Lung microvascular endothelial cell (primary cell): ENCODE measurements at regions not wholly inside any gene's neighbourhood (a gene's known extent, or its start where the extent isn't known, plus 50 kb on each side); places are given as distances from the start of the nearest gene placed in this dataset.
"Not testable (repeated sequence)": the region's sequence is repeated elsewhere in the genome, so short reads cannot be mapped to it uniquely, and the experiment has no call there.

ENCODE experiments used
- DNase-seq, 2 donors: peaks; one replicate each; pipeline versions ENCODE4 v3.0.0 to v3.0.0-alpha.2; 2010; ENCODE audit warnings: low read depth in 2 of 2

DNA sequence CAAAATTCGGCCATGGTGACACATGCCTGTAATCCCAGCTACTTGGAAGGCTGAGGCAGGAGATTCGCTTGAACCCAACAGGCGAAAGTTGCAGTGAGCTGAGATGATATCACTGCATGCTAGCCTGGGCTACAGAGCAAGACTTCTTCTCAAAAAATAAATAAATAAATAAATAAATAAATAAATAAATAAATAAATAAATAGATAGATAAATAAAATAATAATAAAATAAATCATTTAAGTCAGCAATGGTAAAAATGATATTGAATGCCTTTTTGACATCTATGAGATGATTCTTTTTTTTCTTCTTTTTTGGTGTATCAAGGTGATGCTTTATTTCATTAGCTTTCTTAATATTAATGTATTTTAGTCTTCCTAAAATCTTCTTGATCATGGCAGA lies 221.7 kb upstream of the RXFP2 start:
- no peak for DNase-seq

DNA sequence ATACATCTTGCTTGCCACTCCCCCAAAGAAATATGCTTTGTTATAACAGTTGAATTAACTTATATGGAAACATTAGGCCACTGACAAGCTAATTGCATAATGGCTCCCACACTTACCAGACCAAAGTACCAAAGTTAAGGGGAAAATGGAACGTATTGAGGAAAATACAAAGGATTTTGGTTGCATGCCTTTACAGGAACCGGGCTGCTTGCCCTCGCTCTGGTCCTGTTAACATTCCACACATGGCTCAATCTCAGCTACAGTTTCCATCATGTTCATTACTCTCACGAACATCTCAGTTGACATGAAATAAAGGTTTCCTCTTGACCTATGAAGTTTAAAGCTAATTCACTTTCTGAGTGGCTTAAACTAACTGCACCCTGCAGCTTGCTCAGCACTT lies 220.7 kb upstream of the RXFP2 start:
- DNase-seq: no peak

DNA sequence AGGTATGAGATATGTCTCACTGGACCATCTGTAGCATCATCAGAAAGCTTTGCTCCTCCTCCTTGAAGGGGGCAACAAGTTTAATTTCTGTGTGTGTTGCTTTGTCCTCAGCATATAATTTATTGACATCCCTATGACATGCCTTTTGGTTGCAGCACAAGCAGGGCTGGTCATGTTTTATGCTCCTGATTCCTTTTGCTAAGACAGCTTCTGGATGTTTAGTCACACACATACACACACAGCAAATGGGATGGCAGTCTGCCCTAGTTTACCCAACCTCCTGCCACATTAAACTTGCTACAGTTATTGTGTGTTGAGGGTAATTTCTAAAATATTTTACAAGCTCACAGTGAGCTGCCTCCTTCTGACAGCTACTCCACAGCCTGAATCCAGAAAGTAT lies 217.9 kb upstream of the RXFP2 start:
- no peak for DNase-seq

DNA sequence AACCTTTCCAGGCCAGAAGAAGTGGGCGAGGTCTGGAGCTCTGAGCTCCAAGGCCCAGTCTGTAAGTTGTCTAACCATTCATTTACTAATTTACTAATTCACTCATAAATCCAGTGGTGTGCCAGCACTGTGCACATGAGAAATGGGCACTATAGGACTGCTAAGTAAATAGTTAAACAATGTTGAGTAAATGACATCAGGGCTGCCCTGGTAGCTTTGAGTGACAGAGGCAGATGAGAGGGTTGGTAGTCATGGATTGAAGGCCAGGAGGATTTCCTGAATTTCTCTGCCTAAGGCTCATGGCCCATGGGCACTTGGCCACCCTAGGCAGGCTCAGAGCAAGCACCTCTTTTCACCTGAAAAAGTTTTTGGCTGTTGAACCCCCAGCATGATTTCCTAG lies 216.9 kb upstream of the RXFP2 start:
- DNase-seq: no peak

DNA sequence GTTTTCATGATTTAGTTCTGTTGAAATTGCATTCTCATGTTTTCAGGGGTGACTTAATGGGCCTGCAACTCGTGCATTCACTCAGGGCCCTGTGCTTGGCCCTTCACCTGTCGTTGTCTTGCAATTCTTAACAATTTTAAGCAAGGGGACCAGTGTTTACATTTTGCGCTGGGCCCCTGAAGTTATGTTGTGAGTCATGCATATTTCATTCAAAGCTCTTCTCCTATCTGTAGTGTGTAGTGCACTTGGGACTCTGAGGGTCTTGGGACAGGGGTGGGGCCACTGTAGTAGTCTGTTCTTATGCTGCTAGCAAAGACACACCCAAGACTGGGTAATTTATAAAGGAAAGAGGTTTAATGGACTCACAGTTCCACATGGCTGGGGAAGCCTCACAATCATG lies 211.2 kb upstream of the RXFP2 start:
- no peak for DNase-seq

DNA sequence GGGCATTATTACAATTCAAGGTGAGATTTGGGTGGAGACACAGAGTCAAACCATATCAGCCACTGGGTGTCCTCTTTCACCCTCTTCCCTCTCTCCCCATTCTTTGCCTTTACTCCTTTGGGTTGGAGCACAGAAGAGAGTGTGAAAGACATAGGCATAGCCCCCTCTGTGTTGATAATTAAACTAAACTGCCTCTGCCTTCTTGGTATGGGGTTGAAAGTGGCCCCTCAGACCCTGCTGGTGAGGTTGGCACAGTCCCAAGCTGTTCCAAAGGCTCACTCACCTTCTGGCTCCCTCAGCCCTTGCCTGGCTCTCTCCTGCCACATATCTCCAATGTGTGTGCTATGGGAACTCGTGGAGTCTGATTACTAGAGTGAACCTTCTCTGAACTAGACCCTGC lies 210.6 kb upstream of the RXFP2 start:
- DNase-seq: no peak

DNA sequence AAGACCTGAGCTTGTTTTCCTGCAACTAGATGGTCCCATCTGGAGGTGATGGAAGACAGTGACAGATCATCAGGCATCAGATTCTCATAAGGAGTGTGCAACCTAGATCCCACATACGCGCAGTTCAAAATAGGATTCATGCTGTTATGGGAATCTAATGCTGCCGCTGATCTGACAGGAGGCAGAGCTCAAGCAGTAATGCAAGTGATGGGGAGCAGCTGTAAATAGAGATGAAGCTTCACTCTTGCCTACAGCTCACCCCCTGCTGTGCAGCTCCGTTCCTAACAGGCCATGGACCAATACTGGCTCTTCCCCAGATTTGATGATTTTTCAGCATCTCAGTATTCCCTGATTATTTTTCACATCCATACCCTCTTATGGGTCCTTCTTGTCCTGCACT lies 208.4 kb upstream of the RXFP2 start:
- DNase-seq: no peak

DNA sequence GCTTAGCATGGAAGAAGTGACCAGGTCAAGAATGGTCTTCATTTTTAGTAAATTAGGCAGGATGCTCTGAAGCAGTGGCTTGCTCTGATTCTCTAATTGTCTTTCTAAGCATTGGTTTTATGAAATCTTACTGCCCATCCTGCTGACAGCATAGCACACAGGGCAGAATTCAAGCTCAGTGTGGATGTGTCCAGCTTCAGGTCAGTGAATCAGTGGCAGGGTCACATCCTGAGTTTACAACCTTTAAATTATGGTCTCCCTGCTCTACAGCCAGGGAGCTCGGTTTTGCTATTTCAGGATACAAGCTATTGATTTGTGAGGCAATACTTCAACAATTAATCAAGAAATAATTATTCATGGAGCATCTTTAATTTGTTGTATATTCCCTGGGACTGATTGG lies 202.3 kb upstream of the RXFP2 start:
- DNase-seq: no peak

DNA sequence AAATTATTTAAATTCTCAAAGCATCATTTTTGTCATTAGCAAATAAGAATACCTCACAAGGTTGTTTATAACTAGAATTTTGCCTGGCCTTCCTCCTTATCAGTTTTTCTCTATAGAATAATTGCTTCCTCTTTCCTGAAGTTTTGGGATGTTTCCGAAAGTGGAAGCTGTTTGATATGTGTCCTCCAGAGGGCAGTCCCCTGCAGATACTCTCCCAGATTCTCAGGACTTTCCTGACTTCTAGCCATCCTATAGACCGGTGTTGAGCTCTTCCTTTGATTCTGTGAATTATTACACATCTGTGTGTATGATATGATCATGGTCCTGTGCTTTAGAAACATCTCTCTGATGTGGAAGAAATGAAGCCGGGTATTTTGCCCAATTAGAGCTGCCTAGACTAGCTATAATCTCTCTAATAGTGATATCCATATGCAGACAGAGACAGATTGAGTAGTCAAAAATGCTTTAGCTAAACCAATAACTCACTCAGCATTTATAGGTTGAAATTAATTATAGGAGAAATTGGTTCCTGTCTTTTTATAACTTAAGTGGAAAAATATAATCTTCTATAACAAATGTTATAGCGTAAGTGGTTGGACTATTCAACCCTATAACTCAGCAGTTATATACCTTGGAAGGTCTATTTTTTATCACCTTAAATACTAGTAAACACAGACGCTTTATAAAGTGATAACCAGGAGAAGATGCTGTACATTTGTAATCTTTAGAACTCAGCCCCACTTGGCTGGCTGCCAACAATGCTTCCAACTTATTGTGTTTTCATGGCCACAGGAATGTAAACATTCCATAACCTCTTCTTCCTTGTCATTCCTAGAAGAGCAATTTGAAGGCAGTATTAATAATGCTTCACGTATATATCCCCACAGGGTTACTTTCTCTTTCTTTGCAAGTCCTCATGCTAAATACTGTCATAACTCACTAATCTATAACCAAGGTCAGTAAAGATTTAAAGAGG lies 201.0 kb upstream of the RXFP2 start:
- peak; percentile 60 to 62 for DNase-seq

DNA sequence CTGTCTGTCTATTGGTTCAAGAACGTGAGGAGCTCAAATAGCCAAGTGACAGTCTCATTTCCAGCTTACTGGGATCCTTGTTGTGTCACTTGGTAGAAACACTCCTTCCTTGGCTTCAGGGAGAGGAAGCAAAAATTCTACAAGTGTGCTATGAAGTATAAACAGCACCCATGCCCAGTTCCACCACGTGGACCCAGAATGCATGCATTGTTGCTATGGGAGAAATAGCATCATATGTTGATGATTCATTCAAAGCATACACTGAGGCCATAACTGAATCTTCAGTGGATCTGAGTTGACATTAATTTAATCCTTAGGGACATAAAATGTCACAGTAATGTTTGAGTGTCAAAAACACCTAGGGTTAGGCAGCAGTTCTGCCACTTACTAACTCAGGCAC lies 199.0 kb upstream of the RXFP2 start:
- no peak for DNase-seq

DNA sequence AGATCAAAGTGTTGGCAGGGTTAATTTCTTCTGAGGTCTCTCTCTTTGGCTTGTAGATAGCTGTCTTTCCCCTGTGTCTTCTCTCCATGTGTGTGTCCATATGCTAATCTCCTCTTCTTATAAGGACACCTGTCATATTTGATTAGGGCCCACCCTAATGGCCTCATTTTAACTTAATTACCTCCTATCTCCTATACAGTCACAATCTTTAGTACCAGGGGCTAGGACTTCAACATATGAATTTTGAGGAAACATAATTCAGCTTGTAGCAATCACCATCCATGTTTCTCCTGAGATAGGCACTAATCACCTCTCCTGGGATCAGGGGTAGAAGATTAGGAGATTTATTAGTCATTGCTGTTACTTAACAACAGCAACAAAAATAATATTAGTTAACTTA lies 196.1 kb upstream of the RXFP2 start:
- no peak for DNase-seq

DNA sequence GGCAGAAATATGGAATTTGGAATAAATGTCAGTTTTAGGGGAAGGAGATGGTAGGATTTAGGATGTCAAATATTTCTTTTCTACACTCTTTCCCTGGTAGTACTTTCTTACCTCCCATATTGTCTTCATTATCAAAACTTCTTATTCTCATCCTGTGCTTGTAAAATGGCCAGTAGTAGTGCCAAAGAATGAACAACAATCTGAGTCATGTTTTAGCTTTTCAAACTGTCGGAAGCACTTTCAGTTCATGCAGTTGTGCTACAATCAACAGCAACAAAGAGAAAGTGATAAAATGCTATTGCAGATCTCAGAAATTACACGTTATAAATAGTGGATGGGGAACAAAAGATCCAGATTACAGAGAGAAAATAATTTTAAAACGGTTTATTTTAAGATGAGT lies 193.7 kb upstream of the RXFP2 start:
- DNase-seq: no peak

DNA sequence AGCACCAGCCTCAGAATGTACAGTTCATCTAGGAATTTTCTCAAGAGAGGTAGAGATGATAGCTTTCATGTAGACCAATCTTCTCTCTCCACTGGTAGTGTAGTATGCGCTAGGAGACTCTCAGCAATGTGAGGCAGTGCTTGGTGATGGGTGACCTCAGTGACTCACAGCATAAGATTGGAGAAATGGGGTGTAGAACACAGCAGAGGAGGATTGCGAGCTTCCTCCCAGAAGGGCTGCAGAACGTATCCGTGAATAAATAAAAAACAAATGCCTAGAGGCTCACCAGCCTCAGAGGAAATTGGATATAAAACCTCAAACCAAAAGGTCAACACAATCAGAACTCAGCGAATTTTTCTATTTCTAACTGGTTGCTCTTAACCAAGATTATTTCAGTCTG lies 182.9 kb upstream of the RXFP2 start:
- no peak for DNase-seq

DNA sequence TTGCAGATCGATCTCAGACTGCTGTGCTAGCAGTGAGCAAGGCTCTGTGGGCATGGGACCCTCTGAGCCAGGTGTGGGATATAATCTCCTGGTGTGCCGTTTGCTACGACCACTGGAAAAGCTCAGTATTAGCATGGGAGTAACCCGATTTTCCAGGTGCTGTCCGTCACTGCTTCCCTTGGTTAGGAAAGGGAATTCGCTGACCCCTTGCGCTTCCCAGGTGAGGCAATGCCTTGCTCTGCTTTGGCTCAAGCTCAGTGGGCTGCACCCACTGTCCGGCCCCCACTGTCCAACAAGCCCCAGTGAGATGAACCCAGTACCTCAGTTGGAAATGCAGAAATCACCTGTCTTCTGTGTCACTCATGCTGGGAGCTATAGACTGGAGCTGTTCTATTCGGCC lies 155.1 kb upstream of the RXFP2 start:
- not testable (repeated sequence) for DNase-seq

DNA sequence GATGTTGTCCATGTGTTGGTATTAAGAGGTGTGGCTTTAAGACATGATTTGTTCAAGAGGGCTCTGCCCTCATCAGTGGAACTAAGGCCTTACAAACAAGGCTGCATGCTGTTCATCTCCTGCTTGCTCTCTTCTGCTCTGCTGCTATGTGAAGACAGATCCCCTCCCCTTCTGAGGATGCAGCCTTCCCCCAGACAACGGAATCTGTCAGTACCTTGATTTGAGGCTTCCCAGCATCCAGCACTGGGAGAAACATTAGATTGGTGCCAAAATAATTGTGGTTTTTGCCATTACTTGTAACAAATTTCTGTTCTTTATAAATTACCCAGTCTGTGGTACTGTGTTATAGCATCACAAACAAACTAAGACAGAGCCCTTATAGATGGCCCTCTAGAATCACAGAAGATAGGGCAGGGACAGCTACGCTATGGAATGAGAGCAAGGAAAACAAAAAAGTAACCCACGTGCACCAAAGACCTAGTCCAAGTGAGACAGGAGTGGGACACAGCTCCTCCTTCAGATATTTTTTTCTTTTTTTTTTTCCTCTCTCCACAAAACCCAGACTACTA lies 151.5 kb upstream of the RXFP2 start:
- DNase-seq: no peak

DNA sequence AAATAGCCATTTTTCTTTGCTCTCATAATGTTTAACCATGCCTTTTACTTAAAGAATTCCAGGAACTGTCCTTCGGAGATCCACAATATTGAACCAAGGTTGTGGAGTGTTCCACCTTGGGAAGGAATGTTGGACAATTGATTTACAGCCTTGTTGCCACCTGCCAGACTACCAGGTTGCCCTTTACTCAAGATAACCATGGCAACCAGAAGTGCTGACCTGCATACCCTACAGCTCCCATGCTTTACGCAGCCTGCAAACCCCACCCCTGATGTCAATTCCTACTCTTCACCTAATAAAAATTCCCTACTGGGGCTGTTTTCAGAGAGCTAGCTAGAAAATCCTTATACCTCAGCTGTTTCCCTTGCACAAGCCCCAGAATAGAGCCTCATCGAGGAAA lies 151.0 kb upstream of the RXFP2 start:
- no peak for DNase-seq

DNA sequence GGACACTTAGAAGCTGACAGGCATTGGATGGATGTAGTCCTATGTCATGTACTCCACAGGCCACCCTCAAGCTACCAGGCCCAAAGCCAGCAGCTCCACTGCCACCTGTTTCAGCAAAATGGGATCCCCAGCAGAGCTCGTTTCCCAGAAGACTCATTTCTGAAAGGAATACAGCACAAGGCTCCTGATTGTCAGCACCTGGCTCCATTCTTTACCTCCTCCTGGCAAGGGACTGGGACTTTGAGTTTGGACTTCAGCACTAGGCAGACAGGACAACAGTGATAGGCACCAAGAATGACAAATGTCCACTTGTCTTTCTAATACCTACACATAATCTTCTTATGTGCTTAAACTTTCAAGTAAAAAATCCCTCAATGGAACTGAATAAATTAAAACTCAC lies 150.4 kb upstream of the RXFP2 start:
- no peak for DNase-seq

DNA sequence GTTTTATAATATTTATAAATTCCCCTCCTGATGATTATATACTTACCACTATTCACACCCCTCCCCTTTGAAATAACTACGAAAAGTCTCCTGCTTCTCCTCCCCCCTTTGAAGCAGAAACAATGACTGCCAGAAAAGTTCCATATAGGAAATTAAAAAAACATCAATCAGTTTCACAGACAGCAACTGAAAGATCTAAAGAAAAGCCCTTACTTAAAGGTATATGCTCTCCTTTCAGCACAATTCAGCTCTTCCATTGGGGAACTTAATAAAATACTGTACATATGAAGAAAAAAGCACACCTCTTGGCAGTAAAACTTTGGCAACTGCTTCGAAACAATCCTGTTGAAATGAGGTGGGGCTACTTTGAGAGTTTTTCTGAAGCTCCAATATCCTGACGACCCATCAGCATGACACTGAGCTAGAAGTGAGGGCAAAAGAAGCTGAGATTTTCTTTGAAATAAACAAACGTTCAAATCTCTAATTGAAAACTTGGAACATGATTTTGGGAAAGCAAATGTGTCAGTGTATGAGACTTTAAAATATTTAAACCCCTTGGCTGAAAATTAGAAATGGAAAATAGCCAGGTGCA lies 147.6 kb upstream of the RXFP2 start:
- no peak for DNase-seq

DNA sequence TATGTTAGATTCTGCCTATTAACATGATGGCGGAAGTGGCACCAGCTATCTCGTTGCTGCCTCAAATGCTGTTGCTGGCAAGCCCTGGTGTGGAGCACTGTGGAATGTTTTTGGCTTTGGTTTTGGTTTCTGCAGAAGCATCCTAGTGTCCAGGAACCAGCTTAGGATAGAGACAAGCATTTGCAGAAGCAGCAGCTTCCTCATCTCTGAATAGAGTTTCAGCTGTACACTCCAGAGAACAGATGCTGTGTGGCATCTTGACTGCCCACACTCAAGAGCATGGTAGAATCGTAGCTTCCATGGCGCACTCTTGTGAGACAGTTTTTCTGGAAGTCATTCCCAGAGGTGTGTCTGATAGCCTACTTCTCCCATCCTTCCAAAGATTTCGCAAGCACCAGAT lies 145.3 kb upstream of the RXFP2 start:
- no peak for DNase-seq

DNA sequence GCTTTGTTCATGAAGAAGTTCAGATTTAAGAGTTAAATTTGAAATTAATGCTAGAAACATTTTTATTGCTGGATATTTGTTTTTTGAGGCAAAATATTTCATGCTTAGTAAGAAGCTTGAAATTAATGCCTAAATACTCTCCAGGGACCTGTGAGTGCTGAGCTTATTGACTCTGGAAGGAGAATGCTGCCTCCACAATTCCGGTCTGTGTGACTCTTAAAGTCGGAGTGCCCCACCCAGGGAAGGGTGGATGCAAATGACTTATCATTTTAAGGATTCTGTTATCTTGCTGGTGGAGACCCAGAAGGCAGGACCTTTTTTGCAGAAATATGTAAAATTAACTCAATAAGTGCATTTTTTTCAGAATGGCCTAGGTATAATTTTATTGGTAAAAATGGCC lies 143.8 kb upstream of the RXFP2 start:
- DNase-seq: no peak

DNA sequence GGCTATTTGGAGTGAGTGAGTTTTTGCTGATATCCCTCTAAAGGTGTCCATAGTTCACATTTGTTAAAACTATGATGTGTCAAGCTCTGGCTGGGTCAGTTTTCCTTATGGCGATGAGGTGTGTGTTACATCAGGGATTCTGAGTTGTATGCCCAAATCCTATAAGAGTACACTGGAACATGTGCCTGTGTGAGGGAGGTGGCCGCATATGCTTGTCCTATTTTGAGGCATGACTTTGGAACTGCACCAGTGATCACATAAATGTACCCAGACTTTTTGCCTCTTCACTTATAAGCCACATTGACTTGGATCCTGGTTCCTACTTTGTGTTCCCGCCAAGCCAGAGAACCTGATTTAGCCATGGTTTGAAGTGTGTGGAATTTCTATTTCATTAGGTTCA lies 140.3 kb upstream of the RXFP2 start:
- DNase-seq: no peak

DNA sequence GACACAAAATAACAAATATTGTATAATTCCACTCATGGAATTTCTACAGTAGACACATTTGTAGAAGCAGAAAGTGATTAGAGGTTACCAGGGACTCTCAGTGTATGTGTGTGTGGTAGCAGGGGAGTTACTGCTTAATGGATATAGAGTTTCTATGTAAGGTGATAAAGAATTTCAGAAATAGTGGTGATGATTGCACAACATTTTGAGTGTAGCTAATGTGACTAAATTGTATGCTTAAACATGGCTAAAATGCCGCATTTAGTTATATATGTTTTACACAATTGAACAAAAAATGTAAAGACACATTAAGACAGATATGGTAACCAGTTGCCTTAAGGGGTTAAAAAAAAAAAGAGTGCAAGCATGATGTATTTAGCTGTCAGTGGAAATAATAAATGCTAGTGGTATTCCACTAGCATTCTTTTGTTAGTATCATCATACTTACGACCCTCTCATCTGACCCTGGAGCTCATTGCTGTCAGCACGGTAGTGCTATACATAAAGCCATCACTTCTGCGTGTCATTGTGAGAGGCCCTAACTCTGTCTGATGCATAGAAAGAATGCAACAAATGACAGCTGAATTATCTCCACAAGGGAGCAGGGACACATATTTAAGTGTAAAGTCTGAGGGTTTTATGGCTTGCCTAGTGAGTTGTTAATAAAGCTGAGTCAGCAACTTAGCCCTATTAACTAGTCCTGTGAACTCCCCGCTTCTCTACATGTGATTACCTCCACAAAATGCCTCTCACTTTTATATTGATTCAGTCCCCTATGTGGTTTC lies 134.1 kb upstream of the RXFP2 start:
- no peak for DNase-seq
